ENCODE measurements at regions not wholly inside any gene's neighbourhood (a gene's known extent, or its start where the extent isn't known, plus 50 kb on each side); places are given as distances from the start of the nearest gene placed in this dataset.

DNA sequence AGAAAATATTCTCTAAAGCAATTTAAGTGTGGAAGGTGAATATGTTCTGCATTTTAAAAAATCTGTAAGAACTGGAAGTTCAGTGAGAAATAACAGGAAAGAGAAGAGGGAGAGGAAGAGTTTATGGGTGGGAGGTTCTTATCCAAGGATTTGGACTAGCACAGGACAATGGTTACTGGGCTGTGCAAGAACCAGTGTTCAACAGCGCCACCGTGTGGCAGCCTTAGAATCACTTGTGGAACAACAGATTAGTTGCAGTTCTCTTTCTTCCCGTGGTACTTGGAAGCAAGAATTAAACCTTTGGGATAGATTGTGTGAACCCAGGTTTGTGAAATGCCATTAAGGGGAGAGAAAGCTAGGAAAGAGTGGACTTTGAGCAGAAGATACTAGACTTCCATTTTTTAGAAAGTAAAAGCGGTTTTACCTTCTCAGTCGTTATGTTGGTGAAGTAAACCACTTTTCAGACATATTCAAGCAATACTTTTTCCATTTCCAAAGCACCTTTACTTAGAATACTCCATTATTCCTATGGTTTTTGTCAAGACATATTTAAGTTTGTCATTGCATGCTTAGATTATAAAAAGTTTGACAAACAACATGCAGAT, 436.7 kb downstream of the RNF144B start:
- Histone ChIP-seq H4K20me1 (ENCODE audit: control insufficient read depth, insufficient read depth, low read depth, low read length) (no peaks in the 10 kb centered on the region), H3K36me3 (ENCODE audit: control insufficient read depth, low read length) (no peaks in the 10 kb centered on the region), H3K4me2 (ENCODE audit: low read length) (no peak overlapping the region), H3F3A (ENCODE audit: control insufficient read depth, insufficient read depth) (no peaks in the 10 kb centered on the region), H3K9me3 (ENCODE audit: control insufficient read depth, insufficient read depth, low read length) (peaks cover 18% of the 10 kb centered on the region; the same call in 1 of the 2 replicates), H3K79me2 (ENCODE audit: control insufficient read depth, low read length) (no peaks in the 10 kb centered on the region), H3K27me3 (ENCODE audit: control insufficient read depth, low read length) (no peaks in the 10 kb centered on the region), H3K9me2 (replicated peaks; ENCODE audit: control insufficient read depth, low read length) (no peaks in the 10 kb centered on the region), H3K4me3 (ENCODE audit: low read length) (no peak overlapping the region), H3K4me1 (ENCODE audit: control insufficient read depth, low read length) (no peaks in the 10 kb centered on the region), H3K27ac (ENCODE audit: low read depth, low read length) (no peak overlapping the region)
- no peak for TF ChIP-seq EZH2phosphoT487 (IDR thresholded peaks at IDR 0.05; ENCODE audit: borderline replicate concordance, low read length)
- TF ChIP-seq, protein P1, sequence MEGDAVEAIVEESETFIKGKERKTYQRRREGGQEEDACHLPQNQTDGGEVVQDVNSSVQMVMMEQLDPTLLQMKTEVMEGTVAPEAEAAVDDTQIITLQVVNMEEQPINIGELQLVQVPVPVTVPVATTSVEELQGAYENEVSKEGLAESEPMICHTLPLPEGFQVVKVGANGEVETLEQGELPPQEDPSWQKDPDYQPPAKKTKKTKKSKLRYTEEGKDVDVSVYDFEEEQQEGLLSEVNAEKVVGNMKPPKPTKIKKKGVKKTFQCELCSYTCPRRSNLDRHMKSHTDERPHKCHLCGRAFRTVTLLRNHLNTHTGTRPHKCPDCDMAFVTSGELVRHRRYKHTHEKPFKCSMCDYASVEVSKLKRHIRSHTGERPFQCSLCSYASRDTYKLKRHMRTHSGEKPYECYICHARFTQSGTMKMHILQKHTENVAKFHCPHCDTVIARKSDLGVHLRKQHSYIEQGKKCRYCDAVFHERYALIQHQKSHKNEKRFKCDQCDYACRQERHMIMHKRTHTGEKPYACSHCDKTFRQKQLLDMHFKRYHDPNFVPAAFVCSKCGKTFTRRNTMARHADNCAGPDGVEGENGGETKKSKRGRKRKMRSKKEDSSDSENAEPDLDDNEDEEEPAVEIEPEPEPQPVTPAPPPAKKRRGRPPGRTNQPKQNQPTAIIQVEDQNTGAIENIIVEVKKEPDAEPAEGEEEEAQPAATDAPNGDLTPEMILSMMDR (IDR thresholded peaks at IDR 0.05; ENCODE audit: low read depth, low read length, poor library complexity, severe bottlenecking) = peak; percentile 89

DNA sequence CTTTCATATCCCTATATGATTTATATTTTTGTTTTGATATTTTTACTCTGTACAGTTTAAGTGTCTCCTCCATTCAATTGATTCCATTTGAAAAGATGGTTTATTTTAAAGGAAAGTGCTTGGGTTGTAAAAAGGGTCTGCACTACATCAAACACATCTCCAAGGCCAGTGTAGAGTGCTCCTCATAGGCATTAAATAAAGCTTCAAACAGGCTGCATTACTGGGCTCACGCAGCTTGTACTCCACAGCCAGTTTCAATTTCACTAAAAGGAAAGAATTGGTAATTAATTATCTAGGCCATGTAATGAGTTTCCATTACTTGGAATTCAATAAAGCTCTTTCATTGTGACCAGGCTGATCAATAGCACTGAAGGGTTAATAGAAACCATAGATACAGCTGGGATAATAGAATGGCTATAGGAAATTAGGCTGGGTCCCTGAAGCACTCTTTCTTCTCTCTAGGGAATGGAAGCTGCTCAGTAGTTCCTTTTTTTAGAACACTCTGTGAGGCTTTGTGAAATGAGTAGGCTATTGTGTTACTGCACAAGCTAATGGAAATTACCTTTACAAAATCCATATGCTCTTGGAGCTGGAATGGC, 442.2 kb downstream of the RNF144B start:
- Histone ChIP-seq H3K36me3 (ENCODE audit: control insufficient read depth, low read length) (no peaks in the 10 kb centered on the region), H3K4me3 (ENCODE audit: low read length) (no peak overlapping the region), H3K27ac (ENCODE audit: low read depth, low read length) (no peak overlapping the region), H3K27me3 (ENCODE audit: control insufficient read depth, low read length) (no peaks in the 10 kb centered on the region), H4K20me1 (ENCODE audit: control insufficient read depth, insufficient read depth, low read depth, low read length) (no peaks in the 10 kb centered on the region), H3K9me3 (ENCODE audit: control insufficient read depth, insufficient read depth, low read length) (no peaks in the 10 kb centered on the region; the same call in 1 of the 2 replicates), H3K4me2 (ENCODE audit: low read length) (no peak overlapping the region), H3K4me1 (ENCODE audit: control insufficient read depth, low read length) (no peaks in the 10 kb centered on the region), H3F3A (ENCODE audit: control insufficient read depth, insufficient read depth) (no peaks in the 10 kb centered on the region), H3K79me2 (ENCODE audit: control insufficient read depth, low read length) (no peaks in the 10 kb centered on the region), H3K9me2 (replicated peaks; ENCODE audit: control insufficient read depth, low read length) (no peaks in the 10 kb centered on the region)
- no peak for TF ChIP-seq EZH2phosphoT487 (IDR thresholded peaks at IDR 0.05; ENCODE audit: borderline replicate concordance, low read length)
- TF ChIP-seq, protein P1 (IDR thresholded peaks at IDR 0.05; ENCODE audit: low read depth, low read length, poor library complexity, severe bottlenecking) = no peak

DNA sequence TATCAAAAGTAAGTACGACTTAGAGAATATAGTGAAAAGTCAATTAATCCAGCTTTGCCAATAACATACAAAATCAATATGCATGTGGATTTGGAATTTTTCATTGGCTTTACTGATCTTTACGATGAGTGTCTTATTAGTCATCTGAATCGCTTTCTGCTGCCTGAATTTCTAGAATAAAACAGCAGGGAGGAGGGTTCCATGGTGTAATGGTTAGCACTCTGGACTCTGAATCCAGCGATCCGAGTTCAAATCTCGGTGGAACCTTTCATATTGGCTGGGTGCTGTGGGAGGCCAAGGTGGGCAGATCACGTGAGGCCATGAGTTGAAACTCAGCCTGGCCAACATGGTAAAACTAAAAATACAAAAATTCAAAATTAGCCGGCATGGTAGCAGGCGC, 448.8 kb downstream of the RNF144B start:
- H3K27ac ChIP-seq (ENCODE audit: low read depth, low read length) = no peak overlapping the region
- no peak overlapping the region for H3K4me3 ChIP-seq (ENCODE audit: low read length)
- no peaks in the 10 kb centered on the region; the same call in 1 of the 2 replicates for H3K9me3 ChIP-seq (ENCODE audit: control insufficient read depth, insufficient read depth, low read length)
- no peaks in the 10 kb centered on the region for H3K27me3 ChIP-seq (ENCODE audit: control insufficient read depth, low read length)
- H3K4me2 ChIP-seq (ENCODE audit: low read length) = no peak overlapping the region
- H3K79me2 ChIP-seq (ENCODE audit: control insufficient read depth, low read length) = no peaks in the 10 kb centered on the region
- H4K20me1 ChIP-seq (ENCODE audit: control insufficient read depth, insufficient read depth, low read depth, low read length) = no peaks in the 10 kb centered on the region
- no peaks in the 10 kb centered on the region for H3K4me1 ChIP-seq (ENCODE audit: control insufficient read depth, low read length)
- no peaks in the 10 kb centered on the region for H3K36me3 ChIP-seq (ENCODE audit: control insufficient read depth, low read length)
- TF ChIP-seq EZH2phosphoT487 (IDR thresholded peaks at IDR 0.05; ENCODE audit: borderline replicate concordance, low read length) = no peak
- TF ChIP-seq, protein P1 (IDR thresholded peaks at IDR 0.05; ENCODE audit: low read depth, low read length, poor library complexity, severe bottlenecking) = no peak
- no peaks in the 10 kb centered on the region for H3K9me2 ChIP-seq (replicated peaks; ENCODE audit: control insufficient read depth, low read length)
- no peaks in the 10 kb centered on the region for H3F3A ChIP-seq (ENCODE audit: control insufficient read depth, insufficient read depth)
